Peyer's patch (tissue), 4 donors: ENCODE measurements at regions not wholly inside any gene's neighbourhood (a gene's known extent, or its start where the extent isn't known, plus 50 kb on each side); places are given as distances from the start of the nearest gene placed in this dataset.
A peak's percentile ranks its signal among the peaks of the same experiment; 100 is the strongest.

Experiments
- DNase-seq, 3 donors: peaks; one replicate each; pipeline ENCODE4 v3.0.0-alpha.2; 2017 to 2019
- H3K27ac ChIP-seq, 4 donors: fragments of 200-600 bp; sonication (generic); one replicate each; pipeline ENCODE4 v1.5.1; 2016 to 2019
- H3K27me3 ChIP-seq, 2 donors: fragments of 200-600 bp; sonication (generic); one replicate each; pipeline ENCODE4 v1.5.1; 2019
- H3K36me3 ChIP-seq, 3 donors: fragments of 200-600 bp; sonication (generic); one replicate each; pipeline ENCODE4 v1.5.1; 2016 to 2019
- H3K4me1 ChIP-seq, 4 donors: fragments of 200-600 bp; sonication (generic); one replicate each; pipeline ENCODE4 v1.5.1; 2016 to 2019
- H3K4me3 ChIP-seq, 4 donors: fragments of 200-600 bp; sonication (generic); 1 replicate in 3 of 4; 2 replicates in 1 of 4; pipeline ENCODE4 v1.5.1; 2016 to 2019; ENCODE audit warnings: mild to moderate bottlenecking in 1 of 4
- H3K9me3 ChIP-seq, 4 donors: fragments of 200-600 bp; sonication (generic); one replicate each; pipeline ENCODE4 v1.5.1; 2016 to 2019; ENCODE audit warnings: mild to moderate bottlenecking in 1 of 4
- CTCF ChIP-seq, 6 experiments: fragments of 450-650 bp in 4 of 6; fragments of 200-600 bp in 2 of 6; sonication (generic) in 1 of 6; IDR thresholded peaks; one replicate each; pipeline ENCODE4 v1.5.1; 2017 to 2019; ENCODE audit warnings: antibody characterized with exemption in 6 of 6, mild to moderate bottlenecking in 3 of 6, moderate library complexity in 1 of 6
- POLR2A ChIP-seq, 2 donors: fragments of 450-650 bp; IDR thresholded peaks; one replicate each; pipeline ENCODE4 v1.5.1; 2017; ENCODE audit warnings: antibody characterized with exemption in 2 of 2, mild to moderate bottlenecking in 2 of 2, moderate library complexity in 2 of 2

GRCh38 chr12:39007619-39008018 is 102.2 kb upstream of the CPNE8 start:
- no peak for DNase-seq

DNA sequence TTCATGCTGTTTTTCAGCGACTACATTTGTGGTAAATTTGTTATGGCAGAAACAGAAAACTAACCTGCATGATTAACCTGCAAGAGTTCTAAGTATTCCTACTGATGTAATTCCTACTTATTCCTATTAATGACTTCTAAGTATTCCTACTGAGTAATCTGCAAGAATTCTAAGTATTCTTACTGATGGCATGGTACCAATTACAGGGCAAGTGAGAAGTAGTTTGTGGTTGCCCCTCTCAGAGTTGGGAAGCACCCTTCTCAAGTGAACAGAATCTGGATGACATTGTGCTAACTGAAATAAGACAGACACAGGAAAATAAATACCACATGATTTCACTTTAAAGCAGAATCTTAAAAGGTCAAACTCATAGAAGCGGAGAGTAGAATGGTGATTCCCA is 100.9 kb upstream of the CPNE8 start:
- no peak for DNase-seq
- Histone ChIP-seq H3K27ac (no peak overlapping the region), H3K4me3 (no peak overlapping the region), H3K27me3 (no peaks in the 10 kb centered on the region), H3K36me3 (no peaks in the 10 kb centered on the region), H3K9me3 (no peaks in the 10 kb centered on the region), H3K4me1 (no peaks in the 10 kb centered on the region)
- TF ChIP-seq CTCF (IDR thresholded peaks at IDR 0.05) = no peak

More at GRCh38 chr12:39007619-39008018, 102.2 kb upstream of the CPNE8 start:
- H3K4me1 ChIP-seq = no peaks in the 10 kb centered on the region
- no peaks in the 10 kb centered on the region for H3K27me3 ChIP-seq
- H3K36me3 ChIP-seq = no peaks in the 10 kb centered on the region
- no peaks in the 10 kb centered on the region for H3K9me3 ChIP-seq
- H3K27ac ChIP-seq = no peak overlapping the region
- TF ChIP-seq POLR2A (IDR thresholded peaks at IDR 0.05) (no peak), CTCF (IDR thresholded peaks at IDR 0.05) (no peak)
- no peak overlapping the region for H3K4me3 ChIP-seq

DNA sequence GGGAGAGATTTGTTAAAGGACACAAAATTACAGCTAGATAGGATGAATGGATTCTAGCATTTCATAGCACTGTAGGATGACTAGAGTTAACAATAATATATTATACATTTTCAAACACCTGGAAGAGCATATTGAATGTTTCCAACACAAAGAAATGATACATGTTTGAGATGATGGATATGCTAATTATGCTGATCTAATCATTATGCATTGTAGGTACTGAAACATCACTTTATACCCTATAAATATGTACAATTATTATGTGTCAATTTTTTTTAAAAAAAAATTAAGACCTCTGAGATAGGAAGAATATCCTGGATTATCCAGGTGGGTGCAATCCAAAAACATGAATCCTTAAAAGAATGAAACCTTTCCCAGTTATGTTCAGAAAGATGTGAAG is 100.3 kb upstream of the CPNE8 start:
- no peak overlapping the region for H3K4me3 ChIP-seq
- H3K27ac ChIP-seq = no peak overlapping the region
- no peaks in the 10 kb centered on the region for H3K9me3 ChIP-seq
- no peaks in the 10 kb centered on the region for H3K4me1 ChIP-seq
- no peak for TF ChIP-seq CTCF (IDR thresholded peaks at IDR 0.05)
- no peak for TF ChIP-seq POLR2A (IDR thresholded peaks at IDR 0.05)
- no peaks in the 10 kb centered on the region for H3K27me3 ChIP-seq
- DNase-seq = no peak
- H3K36me3 ChIP-seq = no peaks in the 10 kb centered on the region

- Histone ChIP-seq H3K36me3 (no peaks in the 10 kb centered on the region), H3K9me3 (no peaks in the 10 kb centered on the region), H3K4me1 (no peaks in the 10 kb centered on the region), H3K4me3 (no peak overlapping the region), H3K27ac (no peak overlapping the region), H3K27me3 (no peaks in the 10 kb centered on the region)
- peak in 1 of 6 experiments; percentile 10 for TF ChIP-seq CTCF (IDR thresholded peaks at IDR 0.05)
- TF ChIP-seq POLR2A (IDR thresholded peaks at IDR 0.05) = no peak
- DNase-seq = no peak
These were observed 98.3 kb upstream of the CPNE8 start for GRCh38 chr12:39003541-39004155.

DNA sequence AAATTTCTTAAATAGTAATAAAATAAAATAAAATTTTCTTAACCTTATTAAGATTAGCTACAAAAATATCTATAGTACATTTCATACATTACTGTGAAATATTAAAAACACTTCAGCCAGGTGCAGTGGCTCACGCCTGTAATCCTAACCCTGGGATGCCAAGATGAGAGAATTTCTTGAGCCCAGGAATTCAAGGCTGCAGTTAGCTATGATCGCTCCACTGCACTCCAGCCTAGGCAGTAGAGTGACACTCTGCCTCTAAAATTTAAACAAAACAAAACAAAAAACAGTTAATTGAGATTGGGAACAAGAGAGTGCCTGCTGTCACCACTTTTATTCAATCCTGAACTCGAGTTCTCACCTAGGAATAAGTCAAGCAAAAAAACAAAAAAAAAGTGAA is 95.0 kb upstream of the CPNE8 start:
- no peak for DNase-seq
- TF ChIP-seq POLR2A (IDR thresholded peaks at IDR 0.05) (no peak), CTCF (IDR thresholded peaks at IDR 0.05) (no peak)
- Histone ChIP-seq H3K27me3 (no peaks in the 10 kb centered on the region), H3K4me1 (no peaks in the 10 kb centered on the region), H3K27ac (no peak overlapping the region), H3K36me3 (no peaks in the 10 kb centered on the region), H3K9me3 (no peaks in the 10 kb centered on the region), H3K4me3 (no peak overlapping the region)
